ENCODE measurements at regions not wholly inside any gene's neighbourhood (a gene's known extent, or its start where the extent isn't known, plus 50 kb on each side); places are given as distances from the start of the nearest gene placed in this dataset.
"Not testable (repeated sequence)": the region's sequence is repeated elsewhere in the genome, so short reads cannot be mapped to it uniquely, and the experiment has no call there.

DNA sequence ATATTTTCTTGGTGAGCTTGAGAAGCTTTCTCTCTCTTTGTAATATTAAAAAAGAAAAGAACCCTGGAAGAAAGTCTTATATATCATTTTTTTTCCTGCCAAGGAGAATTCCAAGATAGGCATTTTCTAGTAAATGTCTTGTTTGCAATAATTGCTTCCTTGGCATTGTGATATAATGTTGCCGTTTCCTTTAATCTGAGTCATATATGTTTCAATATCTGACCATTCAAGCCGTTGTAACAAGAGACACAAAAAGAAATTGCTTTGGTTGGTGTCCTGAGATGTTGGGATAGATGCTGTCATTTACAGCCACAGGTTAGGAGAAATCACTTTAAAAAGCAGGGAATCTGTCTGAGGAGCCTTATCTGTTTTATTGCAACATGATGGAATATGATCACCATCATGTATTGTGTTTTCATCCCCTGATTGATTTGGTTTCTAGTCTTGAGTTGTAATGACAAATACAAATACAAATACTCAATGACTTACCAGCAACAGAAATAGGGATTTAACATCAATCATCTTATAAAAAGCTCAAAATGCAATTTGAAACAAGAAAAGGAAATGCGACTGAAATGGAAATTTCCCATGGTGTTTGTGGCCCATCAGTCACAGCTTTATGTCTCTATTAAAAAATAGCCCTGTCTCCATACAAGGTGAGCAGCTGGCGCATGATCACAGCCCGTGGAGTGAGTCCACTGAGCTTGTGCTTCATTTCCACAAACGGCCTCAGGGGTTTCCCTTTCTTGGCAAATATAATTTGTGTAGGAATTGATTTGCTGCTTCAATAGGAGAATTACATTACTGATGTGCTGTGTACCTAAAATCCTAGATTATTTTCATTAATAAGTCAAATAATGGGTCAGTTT, 250.1 kb upstream of the TRPC7 start:
- DNase-seq: no peak

DNA sequence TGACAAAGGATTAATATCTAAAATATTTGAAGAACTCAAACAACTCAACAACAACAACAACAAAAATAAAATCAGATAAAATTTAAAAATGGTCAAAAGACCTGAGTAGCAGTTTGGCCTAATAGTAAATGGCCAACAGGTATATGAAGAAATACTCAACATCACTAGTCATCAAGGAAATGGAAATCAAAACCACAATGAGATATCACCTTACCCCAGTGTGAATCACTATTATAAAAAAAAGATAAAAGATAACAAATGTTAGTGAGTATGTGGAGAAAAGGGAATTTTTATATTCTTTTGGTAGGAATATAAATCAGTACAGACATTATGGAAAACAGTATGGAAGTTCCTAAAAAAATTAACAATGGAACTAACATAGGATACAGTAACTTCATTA, 247.9 kb upstream of the TRPC7 start:
- no peak for DNase-seq

DNA sequence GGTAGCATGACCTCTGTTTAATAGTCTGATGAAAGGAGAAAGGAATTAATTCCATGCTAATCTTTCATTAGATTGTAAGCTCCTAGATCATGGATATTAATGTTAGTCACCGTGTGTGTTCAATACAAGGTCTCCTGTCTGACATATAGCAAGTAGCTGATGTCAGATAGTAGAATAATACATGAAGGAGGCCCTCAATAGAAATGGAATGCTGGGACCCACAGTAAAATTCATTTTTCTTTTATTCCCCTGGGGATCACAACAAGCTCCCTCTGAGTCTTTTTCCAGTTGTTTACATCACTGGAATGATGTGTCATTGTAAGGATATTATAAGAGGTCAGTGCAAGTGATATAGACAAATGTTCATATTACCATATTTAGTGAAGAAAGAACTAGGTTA, 240.3 kb upstream of the TRPC7 start:
- DNase-seq: no peak

DNA sequence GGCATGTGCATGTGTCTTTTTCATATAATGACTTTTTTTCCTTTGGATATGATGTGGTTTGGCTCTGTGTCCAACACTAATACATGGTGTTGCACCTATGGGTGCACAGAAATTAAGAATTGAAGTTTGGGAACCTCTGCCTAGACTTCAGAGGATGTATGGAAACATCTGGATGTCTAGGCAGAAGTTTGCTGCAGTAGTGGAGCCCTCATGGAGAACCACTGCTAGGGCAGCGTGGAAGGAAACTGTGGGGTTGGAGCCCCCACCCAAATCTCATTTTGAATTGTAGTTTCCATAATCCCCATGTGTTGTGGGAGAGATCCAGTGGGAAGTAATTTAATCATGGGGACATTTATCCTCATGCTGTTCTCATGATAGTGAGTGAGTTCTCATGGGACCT, 235.0 kb upstream of the TRPC7 start:
- no peak for DNase-seq

DNA sequence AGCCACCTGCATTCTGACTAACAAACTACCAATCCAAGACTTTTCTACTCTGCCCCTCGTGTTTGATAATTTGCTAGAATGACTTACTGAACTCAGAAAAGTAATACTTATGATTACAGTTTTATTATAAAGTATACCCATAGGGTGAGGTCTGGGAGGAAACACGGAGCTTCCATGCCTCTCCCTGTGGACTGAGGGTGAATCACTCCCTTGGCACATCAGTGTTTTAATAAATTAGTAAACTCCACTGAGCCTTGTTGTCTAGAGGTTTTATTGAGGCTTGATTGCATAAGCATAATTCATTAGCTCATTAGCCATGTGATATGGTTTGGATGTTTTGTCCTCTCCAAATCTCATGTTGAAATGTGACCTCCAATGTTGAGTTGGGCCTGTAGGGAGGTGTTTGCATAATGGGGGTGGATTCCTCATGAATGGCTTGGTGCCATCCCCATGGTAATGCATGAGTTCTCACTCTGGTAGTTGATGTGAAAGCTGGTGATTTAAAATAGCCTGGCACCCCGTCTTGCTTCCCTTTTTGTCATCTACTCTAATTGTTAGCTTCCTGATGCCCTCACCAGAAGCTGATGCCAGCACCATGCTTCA, 233.6 kb upstream of the TRPC7 start:
- DNase-seq: no peak

DNA sequence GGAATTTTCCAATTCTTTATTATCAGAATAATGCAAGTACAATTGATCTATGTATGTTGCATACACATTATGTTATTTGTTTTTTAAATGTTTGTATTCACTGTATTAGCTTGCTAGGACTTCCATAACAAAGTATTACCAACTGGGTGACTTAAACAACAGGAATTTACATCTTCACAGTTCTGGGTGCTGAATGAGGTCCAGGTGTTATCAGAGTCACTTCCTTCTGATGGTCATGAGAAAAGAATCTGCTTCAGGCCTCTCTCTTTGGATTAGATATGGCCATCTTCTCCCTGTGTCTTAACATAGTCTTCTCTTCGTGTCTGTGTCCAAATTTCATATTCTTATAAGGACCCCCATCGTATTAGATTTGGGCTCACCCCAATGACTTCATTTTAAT, 229.1 kb upstream of the TRPC7 start:
- DNase-seq: no peak

DNA sequence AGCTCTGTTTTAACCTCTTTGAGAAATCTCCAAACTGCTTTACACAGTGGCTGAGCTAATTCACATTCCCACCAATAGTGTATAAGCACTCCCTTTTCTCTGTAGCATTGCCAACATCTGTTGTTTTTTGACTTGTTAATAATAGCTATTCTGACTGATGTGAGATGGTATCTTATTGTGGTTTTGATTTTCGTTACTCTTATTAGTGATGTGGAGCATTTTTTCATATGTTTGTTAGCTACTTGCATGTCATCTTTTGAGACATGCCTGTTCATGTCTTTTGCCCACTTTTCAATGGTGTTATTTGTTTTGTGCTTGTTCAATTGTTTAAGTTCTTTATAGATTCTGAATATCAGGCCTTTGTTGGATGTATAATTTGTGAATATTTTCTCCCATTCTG, 225.2 kb upstream of the TRPC7 start:
- DNase-seq: no peak

DNA sequence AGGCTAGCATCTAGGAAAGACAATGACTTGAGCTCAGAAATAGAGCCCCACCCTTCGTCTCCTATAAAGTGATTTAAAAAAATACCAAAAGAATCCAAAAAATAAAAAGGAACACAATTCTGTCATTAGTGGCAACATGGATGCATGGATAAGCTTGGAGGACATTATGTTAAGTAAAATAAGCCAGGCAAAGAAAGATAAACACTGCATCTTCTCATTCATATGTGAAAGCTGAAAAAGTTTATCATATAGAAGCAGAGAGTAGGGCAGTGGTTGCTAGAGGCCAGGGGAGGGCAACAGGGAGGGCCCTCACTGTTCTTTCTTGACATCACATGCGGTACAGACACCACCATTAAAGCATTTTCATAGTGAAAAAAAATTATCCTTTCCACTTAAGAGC, 220.9 kb upstream of the TRPC7 start:
- DNase-seq: no peak

DNA sequence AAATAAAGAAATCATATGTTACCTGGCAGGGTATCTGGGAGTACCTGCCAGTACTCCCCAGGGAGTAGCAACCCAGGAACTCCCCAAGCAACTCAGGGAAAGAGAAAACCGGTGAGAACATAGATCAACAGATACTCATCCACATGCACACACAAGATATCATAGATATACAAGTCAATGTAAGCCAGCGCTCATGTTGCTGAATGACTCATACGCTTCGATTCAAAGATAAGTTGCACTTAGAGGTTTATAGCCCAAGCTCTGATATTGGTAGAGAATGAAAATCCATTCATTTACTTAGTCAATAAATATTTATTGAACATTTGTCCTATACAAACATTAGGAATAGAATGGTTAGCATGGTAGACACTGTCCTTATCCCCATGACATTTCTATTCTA, 219.1 kb upstream of the TRPC7 start:
- no peak for DNase-seq

DNA sequence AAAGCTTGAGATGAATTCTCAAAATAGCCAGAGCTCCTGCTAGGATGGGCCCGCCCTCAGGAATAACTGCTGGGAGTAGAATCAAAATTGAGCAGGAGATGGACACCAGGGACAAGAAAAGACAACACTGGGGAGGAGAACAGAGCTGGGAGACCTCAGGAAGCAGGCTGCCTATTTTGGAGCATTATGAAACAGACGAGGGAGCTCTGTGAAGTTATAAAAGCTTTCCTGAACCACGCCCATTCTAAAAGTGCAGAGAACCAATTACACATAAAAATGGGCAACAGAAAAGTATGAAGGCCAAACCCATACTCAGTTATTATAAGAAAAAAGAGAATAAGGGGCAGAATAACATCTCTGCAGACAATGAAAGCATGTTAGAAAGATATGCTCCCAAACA, 213.9 kb upstream of the TRPC7 start:
- DNase-seq: no peak

DNA sequence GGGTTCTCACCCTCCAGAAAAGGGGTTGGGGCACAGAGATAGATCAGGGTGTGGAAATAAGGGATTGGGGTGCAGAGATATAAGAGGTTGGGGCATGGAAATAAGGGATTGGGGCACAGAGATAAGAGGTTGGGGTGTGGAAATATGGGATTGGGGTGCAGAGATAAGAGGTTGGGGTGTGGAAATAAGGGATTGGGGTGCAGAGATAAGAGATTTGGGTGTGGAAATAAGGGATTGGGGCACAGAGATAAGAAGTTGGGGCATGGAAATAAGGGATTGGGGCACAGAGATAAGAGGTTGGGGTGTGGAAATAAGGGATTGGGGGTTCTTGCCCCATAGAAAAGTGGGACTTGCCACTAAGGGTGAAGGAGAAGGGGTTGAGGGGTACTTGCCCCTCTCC, 204.5 kb upstream of the TRPC7 start:
- DNase-seq: not testable (repeated sequence)

DNA sequence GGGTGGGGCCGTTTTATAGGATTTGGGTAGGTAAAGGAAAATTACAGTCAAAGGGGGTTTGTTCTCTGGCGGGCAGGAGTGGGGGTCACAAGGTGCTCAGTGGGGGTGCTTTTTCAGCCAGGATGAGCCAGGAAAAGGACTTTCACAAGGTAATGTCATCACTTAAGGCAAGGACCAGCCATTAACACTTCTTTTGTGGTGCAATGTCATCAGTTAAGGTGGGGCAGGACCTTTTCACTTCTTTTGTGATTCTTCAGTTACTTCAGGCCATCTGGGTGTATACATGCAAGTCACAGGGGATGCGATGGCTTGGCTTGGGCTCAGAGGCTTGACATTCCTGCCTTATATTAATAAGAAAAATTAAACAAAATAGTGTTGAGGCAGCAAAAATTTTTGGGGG, 200.1 kb upstream of the TRPC7 start:
- DNase-seq: not testable (repeated sequence)

DNA sequence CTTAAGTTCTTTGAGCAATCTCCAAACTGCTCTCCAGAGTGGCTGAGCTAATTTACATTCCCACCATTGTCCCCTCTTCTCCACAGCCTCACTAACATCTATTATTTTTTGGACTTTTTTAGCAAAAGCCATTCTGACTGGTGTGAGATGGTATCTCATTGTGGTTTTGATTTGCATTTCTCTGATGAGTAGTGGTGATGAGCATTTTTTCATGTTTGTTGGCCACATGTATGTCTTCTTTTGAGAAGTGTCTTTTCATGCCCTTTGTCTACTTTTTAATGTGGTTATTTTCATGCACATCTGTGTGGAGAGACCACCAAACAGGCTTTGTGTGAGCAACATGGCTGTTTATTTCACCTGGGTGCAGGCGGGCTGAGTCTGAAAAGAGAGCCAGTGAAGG, 199.7 kb upstream of the TRPC7 start:
- not testable (repeated sequence) for DNase-seq

DNA sequence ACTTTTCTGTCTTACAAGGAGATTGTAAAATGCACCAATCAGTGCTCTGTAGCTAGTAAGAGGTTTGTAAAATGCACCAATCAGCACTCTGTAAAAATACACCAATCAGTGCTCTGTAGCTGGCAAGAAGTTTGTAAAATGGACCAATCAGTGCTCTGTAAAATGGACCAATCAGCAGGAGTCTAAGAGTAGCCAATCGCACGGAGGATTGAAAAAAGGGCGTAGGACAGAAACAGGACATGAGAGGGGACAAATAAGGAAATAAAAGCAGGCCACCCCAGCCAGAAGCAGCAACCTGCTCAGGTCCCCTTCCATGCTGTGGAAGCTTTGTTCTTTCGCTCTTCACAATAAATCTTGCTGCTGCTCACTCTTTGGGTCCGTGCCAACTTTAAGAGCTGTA, 199.1 kb upstream of the TRPC7 start:
- not testable (repeated sequence) for DNase-seq

DNA sequence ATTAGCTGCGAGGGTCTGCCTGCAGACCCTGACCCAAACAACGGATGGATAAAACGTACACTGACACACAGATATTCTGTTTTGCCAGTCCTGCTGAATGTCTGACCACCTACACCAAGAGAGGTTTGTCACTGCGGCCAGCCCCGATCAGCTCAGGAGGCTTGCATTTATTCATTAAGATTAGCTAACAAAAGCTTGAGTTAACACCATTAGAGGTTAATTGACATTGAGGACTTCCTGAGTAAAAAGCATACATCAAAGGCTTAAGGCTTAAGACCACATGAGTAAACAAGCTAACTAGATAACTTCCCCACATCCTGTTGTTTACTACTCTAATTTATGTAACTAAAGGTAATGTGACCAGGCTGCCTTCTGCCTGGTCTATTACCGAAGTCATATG, 198.1 kb upstream of the TRPC7 start:
- no peak for DNase-seq

DNA sequence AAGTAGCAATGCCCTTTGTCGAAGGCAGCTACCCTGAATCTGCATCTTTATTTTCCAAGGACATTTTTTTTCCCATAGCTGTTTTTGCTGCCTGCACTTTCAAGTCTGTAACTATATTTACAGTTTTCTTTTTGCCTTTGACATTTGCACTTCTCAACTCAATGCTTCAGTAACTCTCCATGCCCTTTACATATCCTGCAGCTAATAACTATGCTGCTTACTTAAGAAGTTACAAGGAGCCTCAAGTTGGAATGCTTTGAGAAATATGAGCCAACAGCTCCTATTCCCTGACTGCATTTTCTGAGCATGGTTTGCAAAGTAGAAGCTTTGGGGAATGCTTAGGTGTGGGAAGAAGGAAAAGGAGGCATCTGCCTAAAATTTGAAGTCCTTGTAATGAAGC, 194.8 kb upstream of the TRPC7 start:
- no peak for DNase-seq

DNA sequence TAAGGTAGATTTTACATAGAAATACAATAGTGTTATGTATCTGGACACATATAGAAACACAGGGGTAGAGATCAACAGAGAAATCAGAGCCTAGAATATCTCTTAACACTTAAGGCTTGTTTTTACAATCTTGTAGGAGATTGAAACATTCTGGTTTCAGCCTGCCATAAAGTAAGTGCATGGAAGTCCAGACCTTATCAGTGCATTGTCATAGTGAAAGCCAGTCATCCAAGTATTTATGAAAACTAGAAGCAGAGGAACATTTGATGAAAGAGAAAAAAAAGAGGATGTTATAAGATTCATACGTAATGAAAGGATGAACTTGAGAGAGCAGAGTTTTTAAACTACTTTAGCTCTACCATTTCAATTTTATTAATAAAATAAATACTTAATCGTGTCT, 194.3 kb upstream of the TRPC7 start:
- no peak for DNase-seq

DNA sequence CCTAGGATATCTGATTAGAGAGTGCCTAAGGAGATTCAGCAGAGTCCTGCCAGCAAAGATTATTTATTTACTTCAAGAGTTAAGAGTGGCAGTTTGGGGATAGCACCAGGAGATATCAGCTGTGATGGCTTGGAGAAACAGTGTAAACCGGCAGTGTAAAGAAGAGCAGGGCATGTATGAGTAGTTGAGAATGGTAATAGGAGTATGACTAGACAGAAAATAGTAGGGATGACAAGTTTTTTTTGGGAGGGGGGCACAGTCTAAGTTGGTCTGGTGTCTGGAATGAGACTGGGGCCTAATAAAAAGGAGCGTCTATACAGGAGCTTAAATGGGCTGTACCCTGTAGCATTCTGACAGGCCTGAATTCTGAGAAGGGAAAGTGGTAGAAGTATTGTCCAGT, 181.8 kb upstream of the TRPC7 start:
- DNase-seq: not testable (repeated sequence)

DNA sequence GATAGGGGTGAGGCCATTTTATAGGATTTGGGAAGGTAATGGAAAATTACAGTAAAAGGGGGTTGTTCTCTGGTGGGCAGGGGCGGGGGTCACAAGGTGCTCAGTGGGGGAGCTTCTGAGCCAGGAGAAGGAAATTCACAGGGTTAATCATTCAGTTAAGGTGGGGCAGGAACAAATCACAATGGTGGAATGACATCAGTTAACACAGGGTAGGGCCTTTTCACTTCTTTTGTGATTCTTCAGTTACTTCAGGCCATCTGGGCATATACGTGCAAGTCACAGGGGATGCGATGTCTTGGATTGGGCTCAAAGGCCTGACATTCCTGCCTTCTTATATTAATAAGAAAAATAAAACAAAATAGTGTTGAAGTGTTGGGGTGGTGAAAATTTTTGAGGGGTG, 181.1 kb upstream of the TRPC7 start:
- DNase-seq: not testable (repeated sequence)

DNA sequence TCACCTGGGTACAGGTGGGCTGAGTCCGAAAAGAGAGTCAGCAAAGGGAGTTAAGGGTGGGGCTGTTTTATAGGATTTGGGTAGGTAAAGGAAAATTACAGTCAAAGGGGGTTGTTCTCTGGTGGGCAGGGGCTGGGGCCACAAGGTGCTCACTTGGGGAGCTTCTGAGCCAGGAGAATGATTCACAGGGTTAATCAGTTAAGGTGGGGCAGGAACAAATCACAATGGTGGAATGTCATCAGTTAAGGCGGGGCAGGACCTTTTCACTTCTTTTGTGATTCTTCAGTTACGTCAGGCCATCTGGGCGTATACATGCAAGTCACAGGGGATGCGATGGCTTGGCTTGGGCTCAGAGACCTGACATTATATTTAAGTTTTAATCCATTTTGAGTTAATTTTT, 179.7 kb upstream of the TRPC7 start:
- DNase-seq: not testable (repeated sequence)

DNA sequence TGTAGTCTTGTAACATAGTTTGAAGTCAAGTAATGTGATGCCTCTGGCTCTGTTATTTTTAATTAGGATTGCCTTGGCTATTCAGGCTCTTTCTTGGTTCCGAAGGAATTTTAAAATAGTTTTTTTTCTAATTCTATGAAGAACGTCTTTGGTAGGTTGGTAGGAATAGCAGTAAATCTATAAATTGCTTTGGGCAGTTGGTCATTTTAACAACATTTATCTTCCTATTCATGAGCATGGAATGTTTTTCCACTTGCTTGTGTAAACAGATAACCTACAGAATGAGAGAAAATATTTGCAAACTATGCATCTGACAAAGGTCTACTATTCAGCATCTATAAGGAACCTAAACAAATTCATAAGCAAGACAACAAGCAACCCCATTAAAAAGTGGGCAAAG, 173.2 kb upstream of the TRPC7 start:
- DNase-seq: no peak

DNA sequence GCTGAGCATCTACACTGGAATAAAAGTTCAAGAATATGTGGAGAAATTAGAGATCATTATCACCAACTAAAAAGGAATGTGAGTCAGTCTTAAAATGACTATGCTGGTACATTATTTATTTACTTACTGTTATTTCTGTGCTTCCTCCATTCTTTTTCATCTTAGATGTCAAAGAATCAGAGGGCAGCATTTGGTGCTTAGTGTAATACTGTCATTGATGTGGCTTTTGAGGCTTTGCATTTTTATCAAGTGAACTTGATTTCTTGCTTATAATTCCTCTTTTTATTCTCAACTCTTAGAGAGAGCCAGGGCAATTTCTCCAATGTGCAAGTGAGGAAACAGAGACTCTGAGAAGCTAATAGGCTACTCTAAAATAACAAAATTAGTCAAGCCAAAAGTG, 163.7 kb upstream of the TRPC7 start:
- DNase-seq: no peak

DNA sequence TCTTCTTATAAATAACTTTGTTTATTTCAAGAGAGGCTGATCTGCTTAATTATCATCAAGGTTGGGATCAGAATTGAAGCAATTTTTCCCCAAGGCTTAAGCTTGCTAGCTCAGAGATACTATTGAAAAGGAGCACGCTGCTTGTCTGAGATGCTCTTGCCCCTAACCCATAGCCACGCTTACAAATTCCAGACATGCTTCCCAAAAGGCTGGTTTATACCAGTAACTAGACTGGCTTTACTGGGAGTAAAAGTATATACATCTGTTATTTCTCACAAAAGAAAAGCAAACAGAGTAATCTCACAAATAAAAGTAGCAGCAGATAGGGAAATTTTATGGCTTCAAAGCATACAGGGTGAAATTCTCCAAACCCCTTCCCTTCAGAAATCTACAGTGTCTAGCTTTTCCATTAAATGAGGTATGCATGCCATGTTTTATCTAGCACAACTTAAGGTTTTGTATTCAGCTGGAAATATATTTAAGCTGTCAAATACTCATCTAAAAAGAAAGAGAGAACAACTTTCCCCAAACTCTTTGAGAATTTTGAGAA, 163.2 kb upstream of the TRPC7 start:
- no peak for DNase-seq

DNA sequence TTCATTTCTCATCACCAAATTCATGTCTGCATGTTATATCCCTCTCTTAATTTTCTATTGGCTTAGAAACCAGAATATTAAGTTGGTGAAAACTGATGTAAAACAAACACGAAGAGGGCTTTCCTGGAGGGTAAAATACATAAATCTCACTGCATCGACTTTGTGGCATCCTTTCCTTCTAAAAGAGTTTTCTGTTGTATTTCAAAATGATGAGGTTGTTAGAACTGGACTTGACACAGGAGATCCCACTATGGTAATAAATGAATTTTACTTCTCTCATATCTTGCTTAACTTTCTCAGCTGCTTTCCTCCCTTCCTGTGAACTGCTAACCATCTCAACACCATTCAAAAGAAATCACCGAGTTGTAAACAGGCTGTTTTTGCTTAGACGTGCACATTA, 162.0 kb upstream of the TRPC7 start:
- no peak for DNase-seq

Measured in suppressor macrophage (primary cell).